ENCODE measurements at regions not wholly inside any gene's neighbourhood (a gene's known extent, or its start where the extent isn't known, plus 50 kb on each side); places are given as distances from the start of the nearest gene placed in this dataset.

DNA sequence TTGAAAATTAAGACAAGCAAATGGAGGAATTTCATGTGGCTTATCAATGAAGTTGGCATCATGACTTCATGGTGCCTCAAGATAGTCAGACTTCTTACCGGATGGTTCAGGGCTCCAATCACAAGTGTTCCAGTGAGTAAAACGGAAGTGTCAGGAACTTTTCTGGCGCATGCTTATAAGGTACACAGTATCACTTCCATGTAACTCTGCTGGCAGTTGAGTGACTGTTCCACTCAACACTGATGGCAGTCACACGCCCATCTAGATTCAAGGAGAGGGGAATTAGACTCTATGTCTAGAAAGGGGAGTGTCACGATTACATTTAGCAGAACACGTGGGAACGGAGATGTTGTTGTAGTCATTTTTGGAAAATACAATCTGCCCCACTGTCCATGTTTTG lies 114.3 kb downstream of the KCTD15 start:
- TF ChIP-seq, protein P1, sequence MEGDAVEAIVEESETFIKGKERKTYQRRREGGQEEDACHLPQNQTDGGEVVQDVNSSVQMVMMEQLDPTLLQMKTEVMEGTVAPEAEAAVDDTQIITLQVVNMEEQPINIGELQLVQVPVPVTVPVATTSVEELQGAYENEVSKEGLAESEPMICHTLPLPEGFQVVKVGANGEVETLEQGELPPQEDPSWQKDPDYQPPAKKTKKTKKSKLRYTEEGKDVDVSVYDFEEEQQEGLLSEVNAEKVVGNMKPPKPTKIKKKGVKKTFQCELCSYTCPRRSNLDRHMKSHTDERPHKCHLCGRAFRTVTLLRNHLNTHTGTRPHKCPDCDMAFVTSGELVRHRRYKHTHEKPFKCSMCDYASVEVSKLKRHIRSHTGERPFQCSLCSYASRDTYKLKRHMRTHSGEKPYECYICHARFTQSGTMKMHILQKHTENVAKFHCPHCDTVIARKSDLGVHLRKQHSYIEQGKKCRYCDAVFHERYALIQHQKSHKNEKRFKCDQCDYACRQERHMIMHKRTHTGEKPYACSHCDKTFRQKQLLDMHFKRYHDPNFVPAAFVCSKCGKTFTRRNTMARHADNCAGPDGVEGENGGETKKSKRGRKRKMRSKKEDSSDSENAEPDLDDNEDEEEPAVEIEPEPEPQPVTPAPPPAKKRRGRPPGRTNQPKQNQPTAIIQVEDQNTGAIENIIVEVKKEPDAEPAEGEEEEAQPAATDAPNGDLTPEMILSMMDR (conservative IDR thresholded peaks at IDR 0.05), result no peak
- no peak for TF ChIP-seq ZFX (IDR thresholded peaks at IDR 0.05)
